Endothelial cell of umbilical vein (primary cell): ENCODE measurements at regions not wholly inside any gene's neighbourhood (a gene's known extent, or its start where the extent isn't known, plus 50 kb on each side); places are given as distances from the start of the nearest gene placed in this dataset.

ENCODE experiments used
- BruUV-seq: library from RNA; stranded (reverse); fragments of 400-500 nt; replicated peaks from 2 replicates; lab custom pipeline; 2021; lab: Mats Ljungman, UMichigan
- CTCF ChIA-PET: fragments of 300-600, 350-600 bp; sonication (Branson Sonifier 250); formaldehyde crosslinking; loops from one replicate; lab custom pipeline; 2021; ENCODE audit warnings: antibody characterized with exemption, inconsistent platforms; lab: Charles Lee
- POLR2A ChIA-PET: fragments of 300-600, 350-600 bp; sonication (Branson Sonifier 250); formaldehyde crosslinking; loops from one replicate; lab custom pipeline; 2021; ENCODE audit warnings: antibody characterized with exemption, inconsistent platforms; lab: Charles Lee
- DNase-seq: peaks from one replicate; pipeline ENCODE4 v3.0.0-alpha.2; 2011; ENCODE audit warnings: low read depth, low spot score
- FAIRE-seq: peaks from 2 replicates; lab custom pipeline; 2011; peaks lifted over from hg19 to GRCh38; lab: Jason Lieb, UNC
- H2AFZ ChIP-seq: 2 replicates; pipeline ENCODE4 v1.6.0; 2012; ENCODE audit warnings: low read depth, low read length, control low read depth, inconsistent platforms
- H3K27ac ChIP-seq: 2 replicates; pipeline ENCODE4 v1.5.1; 2011; ENCODE audit warnings: low read depth, mild to moderate bottlenecking, control low read depth, low read length, moderate library complexity; ENCODE audit not compliant: insufficient read depth
- H3K27me3 ChIP-seq, 2 experiments: 2 replicates each; pipeline versions ENCODE4 v1.6.0 to v1.6.1; 2011; ENCODE audit warnings: low read length in 2 of 2, mixed read lengths in 1 of 2; ENCODE audit not compliant: control insufficient read depth in 2 of 2, insufficient read depth in 2 of 2
- H3K36me3 ChIP-seq, 2 experiments: 2 replicates in 1 of 2; 3 replicates in 1 of 2; pipeline ENCODE4 v1.5.1; 2011; ENCODE audit warnings: low read length in 2 of 2, mild to moderate bottlenecking in 1 of 2, moderate library complexity in 1 of 2; ENCODE audit not compliant: control insufficient read depth in 2 of 2, insufficient read depth in 2 of 2; ENCODE audit errors: extremely low read depth in 1 of 2
- H3K4me1 ChIP-seq: 3 replicates; pipeline ENCODE4 v1.5.1; 2011; ENCODE audit warnings: mild to moderate bottlenecking, low read length; ENCODE audit not compliant: control insufficient read depth, insufficient read depth; ENCODE audit errors: extremely low read depth
- H3K4me2 ChIP-seq: 2 replicates; pipeline ENCODE4 v1.6.1; 2011; ENCODE audit warnings: low read length, control low read depth, mixed read lengths; ENCODE audit not compliant: insufficient read depth
- H3K4me3 ChIP-seq, 3 experiments: fragments of 200-600 bp in 1 of 3; sonication (generic), shearing (Covaris generic) in 1 of 3; replicated peaks in 1 of 3; 2 replicates each; pipeline ENCODE4 v1.5.1; 2011 to 2016; ENCODE audit warnings: control low read depth in 3 of 3, low read length in 3 of 3, mild to moderate bottlenecking in 2 of 3, inconsistent platforms in 1 of 3, low read depth in 1 of 3, moderate library complexity in 1 of 3; ENCODE audit not compliant: insufficient read depth in 1 of 3
- H3K79me2 ChIP-seq: 2 replicates; pipeline ENCODE4 v1.6.0; 2012; ENCODE audit warnings: low read length, inconsistent platforms; ENCODE audit not compliant: control insufficient read depth, insufficient read depth
- H3K9ac ChIP-seq: replicated peaks from 2 replicates; pipeline ENCODE3; 2011; ENCODE audit warnings: low read length, control low read depth; ENCODE audit not compliant: insufficient read depth; ENCODE audit errors: extremely low read depth
- H3K9me1 ChIP-seq: replicated peaks from 3 replicates; pipeline ENCODE4 v1.6.0; 2011; ENCODE audit warnings: mild to moderate bottlenecking, low read length; ENCODE audit not compliant: control insufficient read depth, insufficient read depth; ENCODE audit errors: extremely low read depth
- H3K9me3 ChIP-seq: replicated peaks from 2 replicates; pipeline ENCODE4 v1.5.1; 2012; ENCODE audit warnings: low read length, inconsistent platforms; ENCODE audit not compliant: control insufficient read depth, insufficient read depth
- H4K20me1 ChIP-seq: replicated peaks from 2 replicates; pipeline ENCODE3; 2011; ENCODE audit warnings: mild to moderate bottlenecking, low read length; ENCODE audit not compliant: control insufficient read depth, insufficient read depth; ENCODE audit errors: extremely low read depth
- CTCF ChIP-seq, 2 donors: IDR thresholded peaks; 1 replicate in 1 of 2; 2 replicates in 1 of 2; pipeline ENCODE4 v1.5.1; 2011; ENCODE audit warnings: low read length in 2 of 2, mild to moderate bottlenecking in 2 of 2, moderate library complexity in 2 of 2, control low read depth in 1 of 2, inconsistent platforms in 1 of 2, low read depth in 1 of 2; ENCODE audit not compliant: insufficient read depth in 1 of 2; ENCODE audit errors: extremely low read depth in 1 of 2
- EZH2 ChIP-seq: IDR thresholded peaks from 2 replicates; pipeline ENCODE4 v1.6.1; 2012; ENCODE audit warnings: borderline replicate concordance, low read depth, mild to moderate bottlenecking, moderate library complexity, low read length, inconsistent platforms; ENCODE audit not compliant: severe bottlenecking
- FOS ChIP-seq: IDR thresholded peaks from 2 replicates; pipeline ENCODE4 v1.6.1; 2011; ENCODE audit warnings: mild to moderate bottlenecking, low read length, moderate library complexity, borderline replicate concordance; ENCODE audit not compliant: insufficient read depth
- GATA2 ChIP-seq: IDR thresholded peaks from 2 replicates; pipeline ENCODE4 v1.7.0; 2011; ENCODE audit warnings: low read depth, mild to moderate bottlenecking, moderate library complexity, mixed read lengths, low read length; ENCODE audit not compliant: insufficient read length, insufficient read depth
- JUN ChIP-seq: IDR thresholded peaks from 2 replicates; pipeline ENCODE4 v1.6.1; 2011; ENCODE audit warnings: borderline replicate concordance, low read depth; ENCODE audit not compliant: insufficient read length, insufficient read depth
- dilution Hi-C: fragments of 300-500 bp; cut with MboI; formaldehyde crosslinking; loops from one replicate; pipeline ENCODE4 v1.15.0; 2019; ENCODE audit warnings: low sequenced_read_pairs; ENCODE audit not compliant: extremely low pct_ligation_motif_present
- intact Hi-C: fragments of 100-400 bp; cut with micrococcal nuclease; formaldehyde crosslinking; loops from one replicate; pipeline ENCODE4 v1.10.0; 2022

GRCh38 chr1:56105397-56105796 lies 474.0 kb downstream of the PLPP3 start:
- no peak for TF ChIP-seq FOS
- TF ChIP-seq CTCF (IDR thresholded peaks at IDR 0.05; ENCODE audit: extremely low read depth in 1 of 2, insufficient read depth in 1 of 2, low read depth in 1 of 2, low read length in 2 of 2), result no peak
- no peak for TF ChIP-seq JUN
- TF ChIP-seq GATA2, result no peak
- H3K79me2 ChIP-seq, result no peaks in the 10 kb centered on the region
- dilution Hi-C loops, result no loop called here
- H3K27me3 ChIP-seq, result no peaks in the 10 kb centered on the region
- no peak overlapping the region for H2AFZ ChIP-seq
- FAIRE-seq (no peak), DNase-seq (no peak)
- H3K9ac ChIP-seq, result no peak overlapping the region
- POLR2A ChIA-PET, result no interaction called here
- H3K36me3 ChIP-seq, result no peaks in the 10 kb centered on the region
- CTCF ChIA-PET, result no interaction called here
- no peak overlapping the region for H3K4me2 ChIP-seq
- no peaks in the 10 kb centered on the region for H3K4me1 ChIP-seq
- no peaks in the 10 kb centered on the region for H4K20me1 ChIP-seq
- intact Hi-C loops, result no loop called here
- H3K9me1 ChIP-seq, result no peaks in the 10 kb centered on the region
- no TSS peak for BruUV-seq
- no peaks in the 10 kb centered on the region for H3K9me3 ChIP-seq
- no peak overlapping the region for H3K27ac ChIP-seq
- H3K4me3 ChIP-seq, result no peak overlapping the region

GRCh38 chr1:56099766-56100265 lies 479.5 kb downstream of the PLPP3 start:
- H3K4me2 ChIP-seq, result no peak overlapping the region

More at GRCh38 chr1:56099766-56100265, 479.5 kb downstream of the PLPP3 start:
- dilution Hi-C loops, result no loop called here
- FAIRE-seq (no peak), DNase-seq (no peak)
- no peaks in the 10 kb centered on the region for H3K79me2 ChIP-seq
- H3K9me3 ChIP-seq, result no peaks in the 10 kb centered on the region
- no peaks in the 10 kb centered on the region for H3K36me3 ChIP-seq
- no peak for TF ChIP-seq EZH2
- no peaks in the 10 kb centered on the region for H4K20me1 ChIP-seq
- H3K27ac ChIP-seq, result no peak overlapping the region
- no peaks in the 10 kb centered on the region for H3K27me3 ChIP-seq
- no peak overlapping the region for H3K9ac ChIP-seq
- no peak overlapping the region for H2AFZ ChIP-seq
- ChIA-PET POLR2A (no interaction called here), CTCF (no interaction called here)
- intact Hi-C loops, result no loop called here
- no peaks in the 10 kb centered on the region for H3K9me1 ChIP-seq
- no peak overlapping the region for H3K4me3 ChIP-seq
- no peaks in the 10 kb centered on the region for H3K4me1 ChIP-seq
- no TSS peak for BruUV-seq
